ENCODE measurements at regions not wholly inside any gene's neighbourhood (a gene's known extent, or its start where the extent isn't known, plus 50 kb on each side); places are given as distances from the start of the nearest gene placed in this dataset.

DNA sequence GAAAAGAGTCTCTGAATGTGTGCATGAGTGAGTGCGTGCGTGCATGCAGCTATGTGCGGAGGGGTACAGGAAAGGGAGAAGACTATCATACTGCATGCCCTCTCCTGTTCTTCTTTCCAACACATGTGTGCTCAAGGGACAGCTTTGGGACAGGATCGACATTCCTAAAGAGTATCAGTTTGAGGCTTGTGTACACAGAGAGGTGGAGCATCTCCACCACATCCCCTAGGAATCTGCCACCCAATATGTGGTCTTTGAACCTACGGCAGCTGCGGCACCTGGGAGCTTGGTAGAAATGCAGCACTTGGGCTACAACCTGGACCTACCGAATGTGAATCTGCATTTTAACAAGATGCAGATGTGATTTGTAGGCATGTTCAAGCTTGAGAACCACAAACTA is 132.3 kb upstream of the GLRA1 start:
- TF ChIP-seq, protein P1, sequence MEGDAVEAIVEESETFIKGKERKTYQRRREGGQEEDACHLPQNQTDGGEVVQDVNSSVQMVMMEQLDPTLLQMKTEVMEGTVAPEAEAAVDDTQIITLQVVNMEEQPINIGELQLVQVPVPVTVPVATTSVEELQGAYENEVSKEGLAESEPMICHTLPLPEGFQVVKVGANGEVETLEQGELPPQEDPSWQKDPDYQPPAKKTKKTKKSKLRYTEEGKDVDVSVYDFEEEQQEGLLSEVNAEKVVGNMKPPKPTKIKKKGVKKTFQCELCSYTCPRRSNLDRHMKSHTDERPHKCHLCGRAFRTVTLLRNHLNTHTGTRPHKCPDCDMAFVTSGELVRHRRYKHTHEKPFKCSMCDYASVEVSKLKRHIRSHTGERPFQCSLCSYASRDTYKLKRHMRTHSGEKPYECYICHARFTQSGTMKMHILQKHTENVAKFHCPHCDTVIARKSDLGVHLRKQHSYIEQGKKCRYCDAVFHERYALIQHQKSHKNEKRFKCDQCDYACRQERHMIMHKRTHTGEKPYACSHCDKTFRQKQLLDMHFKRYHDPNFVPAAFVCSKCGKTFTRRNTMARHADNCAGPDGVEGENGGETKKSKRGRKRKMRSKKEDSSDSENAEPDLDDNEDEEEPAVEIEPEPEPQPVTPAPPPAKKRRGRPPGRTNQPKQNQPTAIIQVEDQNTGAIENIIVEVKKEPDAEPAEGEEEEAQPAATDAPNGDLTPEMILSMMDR (IDR thresholded peaks at IDR 0.05): no peak
- TF ChIP-seq POLR2A (IDR thresholded peaks at IDR 0.05): no peak

Data from testis (tissue), 2 donors.